GM21737 (cell line): ENCODE measurements at regions not wholly inside any gene's neighbourhood (a gene's known extent, or its start where the extent isn't known, plus 50 kb on each side); places are given as distances from the start of the nearest gene placed in this dataset.
"Not testable (repeated sequence)": the region's sequence is repeated elsewhere in the genome, so short reads cannot be mapped to it uniquely, and the experiment has no call there.

ENCODE experiments used
- ATAC-seq: cut with Tn5 transposase; IDR thresholded peaks from one replicate; pipeline ENCODE4 v1.9.1; 2021; ENCODE audit warnings: mild to moderate bottlenecking, moderate library complexity; ENCODE audit not compliant: unreplicated experiment

- ATAC-seq: no peak
These were observed 136.3 kb downstream of the TFAP2C start for GRCh38 chr20:56765172-56766073.

DNA sequence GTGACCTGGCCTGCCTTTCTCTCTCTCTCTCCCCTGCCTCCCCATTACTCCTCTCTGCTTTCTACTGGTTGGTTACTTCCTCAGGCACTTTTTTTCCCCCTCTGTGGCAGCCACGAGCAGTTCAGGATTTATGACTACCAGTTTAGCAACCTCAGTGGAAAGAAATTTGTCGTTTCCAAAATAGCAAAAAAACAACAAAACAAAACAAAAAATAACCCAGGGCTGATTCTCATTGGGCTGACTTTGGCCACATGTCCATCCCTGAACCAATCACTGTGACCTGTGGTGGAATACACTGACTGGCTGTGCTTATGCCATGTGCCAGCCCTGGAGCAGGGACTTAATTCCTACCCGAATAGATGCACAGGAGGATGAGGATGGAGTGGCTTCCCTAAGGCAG, 137.4 kb downstream of the TFAP2C start:
- ATAC-seq: no peak

DNA sequence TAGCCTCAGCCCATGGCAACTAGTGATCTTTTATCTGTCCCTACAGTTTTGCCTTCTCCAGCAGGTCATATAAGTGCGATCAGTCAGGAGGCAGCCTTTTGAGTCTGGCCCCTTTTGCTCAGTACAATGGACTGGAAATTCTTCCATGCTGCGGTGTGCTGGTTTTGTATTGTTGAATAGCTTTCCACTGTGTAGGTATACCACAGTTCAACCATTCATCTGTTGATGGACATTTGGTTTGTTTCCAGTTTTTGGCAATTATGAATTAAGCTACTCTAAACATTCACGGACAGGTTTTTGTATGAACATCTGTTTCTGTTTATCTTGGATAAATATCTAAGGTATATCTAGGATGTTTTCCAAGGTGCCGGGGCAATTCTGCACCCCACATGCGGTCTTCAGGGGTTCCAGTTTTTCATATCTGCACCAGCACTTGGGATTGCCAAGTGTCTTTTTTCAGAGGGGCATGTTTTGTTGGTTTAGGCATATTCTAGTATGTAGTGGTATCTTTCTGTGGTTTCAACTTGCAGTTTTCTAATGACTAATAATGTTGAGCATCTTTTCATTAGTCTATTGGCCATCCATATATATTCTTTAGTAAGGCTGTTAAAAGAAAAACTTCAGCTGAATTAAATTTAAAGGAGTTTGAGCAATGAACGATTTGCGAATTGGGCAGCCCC, 141.0 kb downstream of the TFAP2C start:
- ATAC-seq: no peak

GRCh38 chr20:56773749-56774148, 144.6 kb downstream of the TFAP2C start:
- no peak for ATAC-seq

- no peak for ATAC-seq
These were observed 145.8 kb downstream of the TFAP2C start for GRCh38 chr20:56774873-56775272.

GRCh38 chr20:56776345-56776744, 147.2 kb downstream of the TFAP2C start:
- ATAC-seq: no peak

DNA sequence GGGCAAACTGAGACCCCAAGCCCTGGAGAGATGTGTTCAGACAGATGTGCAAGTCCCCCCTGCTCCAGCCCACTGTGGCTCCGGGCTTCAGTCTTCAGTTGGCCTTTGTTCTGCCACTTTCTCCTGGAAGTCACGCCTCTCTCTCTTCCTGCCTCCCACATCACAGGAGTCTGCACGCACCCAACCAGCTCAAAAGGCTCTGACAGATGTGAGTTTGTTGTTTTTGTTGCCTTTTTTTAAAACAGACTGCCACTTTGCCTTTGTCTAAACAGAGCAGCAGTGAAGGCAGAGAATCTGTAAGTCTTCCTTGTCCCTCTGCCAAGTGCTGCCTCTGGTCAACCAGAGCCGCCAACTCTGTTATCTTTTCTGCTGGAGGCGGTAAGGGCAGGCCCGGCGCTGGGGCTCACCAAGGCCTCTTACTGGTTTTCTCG, 149.7 kb downstream of the TFAP2C start:
- ATAC-seq: no peak

GRCh38 chr20:56779452-56780143, 150.5 kb downstream of the TFAP2C start:
- ATAC-seq: no peak

- no peak for ATAC-seq
These were observed 151.2 kb downstream of the TFAP2C start for GRCh38 chr20:56780266-56780665.

- ATAC-seq: no peak
These were observed 152.1 kb downstream of the TFAP2C start for GRCh38 chr20:56781108-56781739.

DNA sequence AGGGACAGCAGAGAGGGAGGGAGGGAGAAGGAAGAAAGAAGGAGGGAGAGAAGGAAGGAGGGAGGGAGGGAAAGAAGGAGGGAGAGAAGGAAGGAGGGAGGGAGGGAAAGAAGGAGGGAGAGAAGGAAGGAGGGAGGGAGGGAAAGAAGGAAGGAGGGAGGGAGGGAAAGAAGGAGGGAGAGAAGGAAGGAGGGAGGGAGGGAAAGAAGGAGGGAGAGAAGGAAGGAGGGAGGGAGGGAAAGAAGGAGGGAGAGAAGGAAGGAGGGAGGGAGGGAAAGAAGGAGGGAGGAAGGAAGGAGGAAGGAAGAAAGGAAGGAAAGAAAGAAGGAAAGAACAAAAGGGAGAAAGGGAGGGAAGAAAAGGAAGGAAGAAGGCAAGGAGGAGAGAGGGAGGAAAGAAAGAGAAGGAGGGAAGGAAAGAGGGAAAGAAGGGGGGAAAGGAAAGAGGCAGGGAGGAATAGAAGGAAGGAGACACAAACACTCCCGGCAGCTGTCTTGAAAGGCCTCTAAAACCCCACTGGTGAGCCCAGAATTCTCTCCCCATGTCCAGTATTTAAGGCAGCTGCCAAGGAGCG, 153.0 kb downstream of the TFAP2C start:
- ATAC-seq: not testable (repeated sequence)

- ATAC-seq: not testable (repeated sequence)
These were observed 153.7 kb downstream of the TFAP2C start for GRCh38 chr20:56782814-56783213.

GRCh38 chr20:56783826-56784225, 154.7 kb downstream of the TFAP2C start:
- no peak for ATAC-seq

- no peak for ATAC-seq
These were observed 157.4 kb downstream of the TFAP2C start for GRCh38 chr20:56786503-56786902.

DNA sequence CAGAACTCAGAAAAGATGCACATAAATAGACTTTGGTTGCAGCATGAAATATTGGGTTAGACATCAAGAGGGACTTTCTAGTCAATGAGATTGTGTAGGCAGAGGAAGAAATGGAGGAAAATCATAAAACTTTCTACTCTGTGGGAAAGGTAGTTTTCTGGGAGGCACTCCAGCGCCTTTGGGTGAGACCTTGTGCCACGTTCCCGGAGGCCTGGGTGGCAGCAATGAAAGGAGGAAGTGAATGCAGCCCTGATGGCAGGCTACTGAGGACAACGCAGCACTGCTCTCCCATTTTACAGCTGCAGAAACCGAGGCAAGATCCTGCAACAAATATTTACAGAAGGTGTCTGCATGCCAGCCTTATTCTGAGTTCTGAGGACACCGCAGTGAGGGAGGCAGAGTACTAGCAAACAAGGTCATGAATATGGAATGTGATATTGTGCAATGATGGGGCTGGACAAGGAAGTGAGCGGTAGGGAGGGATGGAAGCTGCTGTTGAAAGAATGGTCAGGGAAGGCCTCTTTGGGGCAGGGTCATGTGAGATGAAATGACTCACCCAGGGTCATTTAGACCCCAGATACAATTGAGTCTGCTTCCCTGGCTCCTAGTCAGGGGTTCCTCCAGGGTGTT, 159.1 kb downstream of the TFAP2C start:
- no peak for ATAC-seq

GRCh38 chr20:56788671-56789610, 159.8 kb downstream of the TFAP2C start:
- no peak for ATAC-seq

- ATAC-seq: no peak
These were observed 164.8 kb downstream of the TFAP2C start for GRCh38 chr20:56793916-56794315.

- no peak for ATAC-seq
These were observed 166.4 kb downstream of the TFAP2C start for GRCh38 chr20:56795492-56795891.

DNA sequence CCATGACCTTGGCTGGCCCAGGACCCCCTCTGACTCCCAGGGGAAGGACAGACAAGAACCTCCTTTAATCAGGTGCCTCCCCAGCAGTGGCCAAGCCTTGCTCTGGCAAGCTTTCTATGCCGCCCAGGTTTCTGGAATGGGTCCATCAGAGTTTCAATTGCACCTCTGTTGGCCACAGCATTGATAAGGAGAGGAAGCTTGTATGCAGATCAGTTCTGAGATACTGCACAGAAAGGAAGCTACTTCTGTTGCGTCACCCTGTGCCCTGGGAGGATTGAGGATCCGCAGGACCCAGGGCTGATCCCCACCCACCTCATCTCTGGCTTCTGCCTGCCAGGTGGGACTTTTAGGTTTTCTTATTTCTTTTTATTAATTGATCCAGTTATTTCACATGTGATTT, 167.2 kb downstream of the TFAP2C start:
- ATAC-seq: no peak
